Body of pancreas (tissue), 4 donors: ENCODE measurements at regions not wholly inside any gene's neighbourhood (a gene's known extent, or its start where the extent isn't known, plus 50 kb on each side); places are given as distances from the start of the nearest gene placed in this dataset.

ENCODE experiments used
- ATAC-seq: fragments of 150-250 bp; one replicate; pipeline ENCODE4 v1.9.1; 2016
- DNase-seq, 4 donors: peaks; one replicate each; pipeline ENCODE4 v3.0.0-alpha.2; 2019
- H3K27ac ChIP-seq, 4 donors: fragments of 200-600 bp; sonication (generic); 1 replicate in 3 of 4; 2 replicates in 1 of 4; pipeline versions ENCODE4 v1.5.1 to v1.6.1; 2016 to 2019; ENCODE audit warnings: mild to moderate bottlenecking in 1 of 4, mixed read lengths in 1 of 4, moderate library complexity in 1 of 4
- H3K27me3 ChIP-seq, 2 donors: fragments of 200-600 bp; sonication (generic); one replicate each; pipeline ENCODE4 v1.6.0; 2016; ENCODE audit warnings: mild to moderate bottlenecking in 1 of 2
- H3K36me3 ChIP-seq, 2 donors: fragments of 200-600 bp; sonication (generic); replicated peaks in 1 of 2; 2 replicates each; pipeline ENCODE4 v1.5.1; 2016; ENCODE audit warnings: low read depth in 2 of 2; ENCODE audit not compliant: insufficient read depth in 1 of 2
- H3K4me1 ChIP-seq: fragments of 200-600 bp; sonication (generic); one replicate; pipeline ENCODE4 v1.6.0; 2016
- H3K4me3 ChIP-seq, 2 donors: fragments of 200-600 bp; sonication (generic); 1 replicate in 1 of 2; 2 replicates in 1 of 2; pipeline ENCODE4 v1.5.1; 2016 to 2019
- H3K9me3 ChIP-seq, 3 donors: fragments of 200-600 bp; sonication (generic); 1 replicate in 2 of 3; 2 replicates in 1 of 3; pipeline ENCODE4 v1.5.1; 2016
- CTCF ChIP-seq, 7 experiments: fragments of 450-650 bp in 4 of 7; fragments of 200-600 bp in 3 of 7; sonication (generic) in 3 of 7; IDR thresholded peaks; one replicate each; pipeline ENCODE4 v1.5.1; 2016 to 2019; ENCODE audit warnings: antibody characterized with exemption in 7 of 7
- POLR2A ChIP-seq, 3 donors: fragments of 450-650 bp; IDR thresholded peaks; one replicate each; pipeline ENCODE4 v1.6.1; 2016; ENCODE audit warnings: antibody characterized with exemption in 3 of 3, mild to moderate bottlenecking in 2 of 3
- WGBS, 2 donors: methylation state at CpG; one replicate each; pipeline ENCODE4 v1.1.5; 2017; 5-methylcytosine and 5-hydroxymethylcytosine counted together
- intact Hi-C: fragments of 100-400 bp; cut with DNase I; formaldehyde crosslinking; loops from one replicate; pipeline ENCODE4 v1.15.1; 2023

DNA sequence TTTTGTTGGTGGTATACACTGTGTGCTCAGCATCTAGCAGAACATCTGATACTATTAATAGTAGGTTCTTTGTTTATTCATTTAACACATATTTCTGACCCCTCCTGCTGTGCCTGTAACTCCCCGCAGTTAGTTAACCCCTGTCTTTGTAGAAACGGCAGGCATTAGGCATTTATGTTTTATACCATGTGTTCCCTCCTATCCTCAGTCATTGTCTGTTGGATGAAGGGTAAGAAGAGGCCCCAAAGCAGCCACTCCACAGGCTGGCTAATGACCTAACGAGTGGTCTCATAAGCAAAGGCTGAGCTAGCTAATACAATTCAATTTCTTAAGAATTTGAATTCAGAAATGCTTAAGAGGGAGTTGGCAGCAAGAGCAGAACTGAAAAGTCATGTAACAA is 170.8 kb downstream of the TMX1 start:
- no peaks in the 10 kb centered on the region for H3K9me3 ChIP-seq
- WGBS, 2 donors = 39 to 41% methylated on average over 3 of the region's 3 CpGs
- no peaks in the 10 kb centered on the region for H3K27me3 ChIP-seq
- H3K36me3 ChIP-seq = no peaks in the 10 kb centered on the region
- DNase-seq (no peak), ATAC-seq (no peak)
- TF ChIP-seq CTCF (IDR thresholded peaks at IDR 0.05) = no peak
- TF ChIP-seq POLR2A (IDR thresholded peaks at IDR 0.05) = no peak
- intact Hi-C loops = no loop called here
- no peaks in the 10 kb centered on the region for H3K4me1 ChIP-seq
- H3K4me3 ChIP-seq = no peak overlapping the region
- H3K27ac ChIP-seq = no peak overlapping the region

DNA sequence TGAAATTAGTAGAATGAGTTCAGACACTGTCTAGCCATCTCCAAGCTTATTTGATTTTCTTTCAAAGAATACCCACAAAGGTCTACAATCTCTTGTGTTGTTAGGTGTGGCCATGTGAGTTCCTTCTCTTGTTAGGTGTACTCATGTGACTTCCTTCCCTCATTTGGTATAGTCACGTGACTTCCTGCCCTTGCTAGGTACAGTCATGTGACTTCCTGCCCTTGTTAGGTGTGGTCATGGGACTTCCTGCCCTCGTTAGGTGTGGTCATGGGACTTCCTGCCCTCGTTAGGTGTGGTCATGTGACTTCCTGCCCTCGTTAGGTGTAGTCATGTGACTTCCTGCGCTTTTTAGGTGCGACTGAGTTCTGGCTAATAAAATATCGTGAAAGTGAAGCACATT is 179.6 kb downstream of the TMX1 start:
- no peak for DNase-seq
- ATAC-seq = no peak
- Histone ChIP-seq H3K4me3 (no peak overlapping the region), H3K27me3 (no peaks in the 10 kb centered on the region), H3K27ac (no peak overlapping the region), H3K36me3 (no peaks in the 10 kb centered on the region), H3K9me3 (peaks cover 0 to 10% (median 0%) of the 10 kb centered on the region in 3 donors), H3K4me1 (peaks cover 4% of the 10 kb centered on the region)
- TF ChIP-seq POLR2A (IDR thresholded peaks at IDR 0.05) (no peak), CTCF (IDR thresholded peaks at IDR 0.05) (no peak)
- 64 to 65% methylated on average over 7 of the region's 7 CpGs for WGBS, 2 donors
- intact Hi-C loops = no loop called here

- H3K4me1 ChIP-seq = peaks cover 10% of the 10 kb centered on the region
- no peak for TF ChIP-seq POLR2A (IDR thresholded peaks at IDR 0.05)
- no peak for TF ChIP-seq CTCF (IDR thresholded peaks at IDR 0.05)
- H3K27ac ChIP-seq = no peak overlapping the region
- no peak overlapping the region for H3K4me3 ChIP-seq
- H3K36me3 ChIP-seq = no peaks in the 10 kb centered on the region
- WGBS, 2 donors = 92 to 96% methylated on average over 3 of the region's 3 CpGs
- peaks cover 0 to 10% (median 0%) of the 10 kb centered on the region in 3 donors for H3K9me3 ChIP-seq
- no peaks in the 10 kb centered on the region for H3K27me3 ChIP-seq
- DNase-seq (no peak), ATAC-seq (no peak)
- intact Hi-C loops = no loop called here
These were observed 182.7 kb downstream of the TMX1 start for GRCh38 chr14:51422704-51423103.

GRCh38 chr14:51424041-51424440 is 184.0 kb downstream of the TMX1 start:
- 22 to 30% methylated on average over 3 of the region's 3 CpGs for WGBS, 2 donors
- intact Hi-C loops = no loop called here
- Histone ChIP-seq H3K4me1 (peaks cover 15% of the 10 kb centered on the region), H3K4me3 (no peak overlapping the region), H3K27me3 (no peaks in the 10 kb centered on the region), H3K9me3 (peaks cover 0 to 4% (median 0%) of the 10 kb centered on the region in 3 donors), H3K36me3 (no peaks in the 10 kb centered on the region), H3K27ac (peak overlapping the region in 2 of 4 donors; percentile 25 to 27)
- TF ChIP-seq POLR2A (IDR thresholded peaks at IDR 0.05) = no peak
- no peak for TF ChIP-seq CTCF (IDR thresholded peaks at IDR 0.05)
- DNase-seq (no peak), ATAC-seq (no peak)

GRCh38 chr14:51424561-51425251 is 184.7 kb downstream of the TMX1 start:
- ATAC-seq (peak; percentile 55), DNase-seq (peak in 1 of 4 donors; percentile 27)
- Histone ChIP-seq H3K4me1 (peaks cover 15% of the 10 kb centered on the region), H3K27ac (peak overlapping the region in 2 of 4 donors; percentile 25 to 27), H3K27me3 (no peaks in the 10 kb centered on the region), H3K4me3 (no peak overlapping the region), H3K9me3 (no peaks in the 10 kb centered on the region), H3K36me3 (no peaks in the 10 kb centered on the region)
- intact Hi-C loops = no loop called here
- TF ChIP-seq CTCF (IDR thresholded peaks at IDR 0.05) (no peak), POLR2A (IDR thresholded peaks at IDR 0.05) (no peak)
- WGBS, 2 donors = 40 to 42% methylated on average over 5 of the region's 5 CpGs
